SU-DHL-6 (cell line): ENCODE measurements at regions not wholly inside any gene's neighbourhood (a gene's known extent, or its start where the extent isn't known, plus 50 kb on each side); places are given as distances from the start of the nearest gene placed in this dataset.

ENCODE experiments used
- EZH2phosphoT487 ChIP-seq: fragments of 200-600 bp; sonication (generic), shearing (Covaris generic); conservative IDR thresholded peaks from 2 replicates; pipeline ENCODE4 v1.6.1; 2018; ENCODE audit warnings: mild to moderate bottlenecking, antibody characterized with exemption, low read length, moderate library complexity, mixed read lengths
- TF ChIP-seq, protein P1 (sequence below): fragments of 200-600 bp; sonication (generic); IDR thresholded peaks from one replicate; pipeline ENCODE4 v1.5.1; 2017; ENCODE audit warnings: antibody characterized with exemption, mild to moderate bottlenecking, low read length, moderate library complexity; ENCODE audit not compliant: insufficient read depth, poor library complexity, severe bottlenecking

DNA sequence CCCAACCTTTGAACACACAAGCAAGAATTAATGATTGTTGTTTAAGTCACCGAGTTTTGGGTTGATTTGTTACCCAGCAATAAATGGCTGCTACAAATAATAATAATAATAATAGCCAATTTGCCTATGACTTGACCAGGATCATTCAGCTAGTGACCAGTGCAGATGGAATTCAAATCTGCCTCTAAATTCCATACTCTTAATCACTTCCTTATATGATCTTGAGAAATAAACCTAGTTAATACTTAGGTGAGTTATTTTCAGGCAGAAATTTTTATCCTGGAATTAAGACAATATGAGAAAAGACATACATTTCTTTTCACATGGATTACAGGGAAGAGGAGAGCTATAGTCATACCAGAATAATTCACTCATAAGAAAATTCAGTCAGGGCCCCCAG lies 116.0 kb upstream of the GALNT15 start:
- TF ChIP-seq, protein P1, sequence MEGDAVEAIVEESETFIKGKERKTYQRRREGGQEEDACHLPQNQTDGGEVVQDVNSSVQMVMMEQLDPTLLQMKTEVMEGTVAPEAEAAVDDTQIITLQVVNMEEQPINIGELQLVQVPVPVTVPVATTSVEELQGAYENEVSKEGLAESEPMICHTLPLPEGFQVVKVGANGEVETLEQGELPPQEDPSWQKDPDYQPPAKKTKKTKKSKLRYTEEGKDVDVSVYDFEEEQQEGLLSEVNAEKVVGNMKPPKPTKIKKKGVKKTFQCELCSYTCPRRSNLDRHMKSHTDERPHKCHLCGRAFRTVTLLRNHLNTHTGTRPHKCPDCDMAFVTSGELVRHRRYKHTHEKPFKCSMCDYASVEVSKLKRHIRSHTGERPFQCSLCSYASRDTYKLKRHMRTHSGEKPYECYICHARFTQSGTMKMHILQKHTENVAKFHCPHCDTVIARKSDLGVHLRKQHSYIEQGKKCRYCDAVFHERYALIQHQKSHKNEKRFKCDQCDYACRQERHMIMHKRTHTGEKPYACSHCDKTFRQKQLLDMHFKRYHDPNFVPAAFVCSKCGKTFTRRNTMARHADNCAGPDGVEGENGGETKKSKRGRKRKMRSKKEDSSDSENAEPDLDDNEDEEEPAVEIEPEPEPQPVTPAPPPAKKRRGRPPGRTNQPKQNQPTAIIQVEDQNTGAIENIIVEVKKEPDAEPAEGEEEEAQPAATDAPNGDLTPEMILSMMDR: no peak
- TF ChIP-seq EZH2phosphoT487: no peak
